ENCODE measurements at regions not wholly inside any gene's neighbourhood (a gene's known extent, or its start where the extent isn't known, plus 50 kb on each side); places are given as distances from the start of the nearest gene placed in this dataset.

GRCh38 chr4:81723927-81724587, 252.3 kb upstream of the RASGEF1B start:
- Histone ChIP-seq H3K36me3 (ENCODE audit: control insufficient read depth, insufficient read depth, low read length) (no peaks in the 10 kb centered on the region), H3K27me3 (ENCODE audit: control insufficient read depth, insufficient read depth, low read length) (no peaks in the 10 kb centered on the region), H3K4me3 (ENCODE audit: low read depth in 2 of 2, low read length in 2 of 2) (no peak overlapping the region), H3K27ac (ENCODE audit: low read length) (no peak overlapping the region), H3K9me3 (ENCODE audit: control insufficient read depth, insufficient read depth, low read depth, low read length) (no peaks in the 10 kb centered on the region), H3K4me1 (ENCODE audit: control insufficient read depth, insufficient read depth, low read length) (no peaks in the 10 kb centered on the region)
- intact Hi-C loops (cut with micrococcal nuclease; ENCODE audit: unreplicated experiment) (no loop called here), in situ Hi-C loops (cut with HindIII; ENCODE audit: low pct_unique_long_range_greater_than_20kb, low sequenced_read_pairs) (no loop called here)
- no peak for DNase-seq (ENCODE audit: low read depth, low spot score)
- ChIA-PET CTCF (no interaction called here), POLR2A (no interaction called here)
- BruUV-seq (replicated peaks) = no TSS peak
- ATAC-seq = no peak
- no peak for TF ChIP-seq POLR2AphosphoS5 (IDR thresholded peaks at IDR 0.05; ENCODE audit: low read depth, low read length)
- TF ChIP-seq, protein P1, sequence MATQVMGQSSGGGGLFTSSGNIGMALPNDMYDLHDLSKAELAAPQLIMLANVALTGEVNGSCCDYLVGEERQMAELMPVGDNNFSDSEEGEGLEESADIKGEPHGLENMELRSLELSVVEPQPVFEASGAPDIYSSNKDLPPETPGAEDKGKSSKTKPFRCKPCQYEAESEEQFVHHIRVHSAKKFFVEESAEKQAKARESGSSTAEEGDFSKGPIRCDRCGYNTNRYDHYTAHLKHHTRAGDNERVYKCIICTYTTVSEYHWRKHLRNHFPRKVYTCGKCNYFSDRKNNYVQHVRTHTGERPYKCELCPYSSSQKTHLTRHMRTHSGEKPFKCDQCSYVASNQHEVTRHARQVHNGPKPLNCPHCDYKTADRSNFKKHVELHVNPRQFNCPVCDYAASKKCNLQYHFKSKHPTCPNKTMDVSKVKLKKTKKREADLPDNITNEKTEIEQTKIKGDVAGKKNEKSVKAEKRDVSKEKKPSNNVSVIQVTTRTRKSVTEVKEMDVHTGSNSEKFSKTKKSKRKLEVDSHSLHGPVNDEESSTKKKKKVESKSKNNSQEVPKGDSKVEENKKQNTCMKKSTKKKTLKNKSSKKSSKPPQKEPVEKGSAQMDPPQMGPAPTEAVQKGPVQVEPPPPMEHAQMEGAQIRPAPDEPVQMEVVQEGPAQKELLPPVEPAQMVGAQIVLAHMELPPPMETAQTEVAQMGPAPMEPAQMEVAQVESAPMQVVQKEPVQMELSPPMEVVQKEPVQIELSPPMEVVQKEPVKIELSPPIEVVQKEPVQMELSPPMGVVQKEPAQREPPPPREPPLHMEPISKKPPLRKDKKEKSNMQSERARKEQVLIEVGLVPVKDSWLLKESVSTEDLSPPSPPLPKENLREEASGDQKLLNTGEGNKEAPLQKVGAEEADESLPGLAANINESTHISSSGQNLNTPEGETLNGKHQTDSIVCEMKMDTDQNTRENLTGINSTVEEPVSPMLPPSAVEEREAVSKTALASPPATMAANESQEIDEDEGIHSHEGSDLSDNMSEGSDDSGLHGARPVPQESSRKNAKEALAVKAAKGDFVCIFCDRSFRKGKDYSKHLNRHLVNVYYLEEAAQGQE (IDR thresholded peaks at IDR 0.05; ENCODE audit: insufficient read depth in 1 of 2, low read depth in 2 of 2, low read length in 1 of 2) = no peak
- TF ChIP-seq, protein P2, sequence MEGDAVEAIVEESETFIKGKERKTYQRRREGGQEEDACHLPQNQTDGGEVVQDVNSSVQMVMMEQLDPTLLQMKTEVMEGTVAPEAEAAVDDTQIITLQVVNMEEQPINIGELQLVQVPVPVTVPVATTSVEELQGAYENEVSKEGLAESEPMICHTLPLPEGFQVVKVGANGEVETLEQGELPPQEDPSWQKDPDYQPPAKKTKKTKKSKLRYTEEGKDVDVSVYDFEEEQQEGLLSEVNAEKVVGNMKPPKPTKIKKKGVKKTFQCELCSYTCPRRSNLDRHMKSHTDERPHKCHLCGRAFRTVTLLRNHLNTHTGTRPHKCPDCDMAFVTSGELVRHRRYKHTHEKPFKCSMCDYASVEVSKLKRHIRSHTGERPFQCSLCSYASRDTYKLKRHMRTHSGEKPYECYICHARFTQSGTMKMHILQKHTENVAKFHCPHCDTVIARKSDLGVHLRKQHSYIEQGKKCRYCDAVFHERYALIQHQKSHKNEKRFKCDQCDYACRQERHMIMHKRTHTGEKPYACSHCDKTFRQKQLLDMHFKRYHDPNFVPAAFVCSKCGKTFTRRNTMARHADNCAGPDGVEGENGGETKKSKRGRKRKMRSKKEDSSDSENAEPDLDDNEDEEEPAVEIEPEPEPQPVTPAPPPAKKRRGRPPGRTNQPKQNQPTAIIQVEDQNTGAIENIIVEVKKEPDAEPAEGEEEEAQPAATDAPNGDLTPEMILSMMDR (IDR thresholded peaks at IDR 0.05) = no peak
- no peak for TF ChIP-seq SIN3A (IDR thresholded peaks at IDR 0.05; ENCODE audit: borderline replicate concordance, insufficient read depth, low read depth, low read length)
- TF ChIP-seq TCF7L2 (IDR thresholded peaks at IDR 0.05; ENCODE audit: low read depth, low read length) = no peak

DNA sequence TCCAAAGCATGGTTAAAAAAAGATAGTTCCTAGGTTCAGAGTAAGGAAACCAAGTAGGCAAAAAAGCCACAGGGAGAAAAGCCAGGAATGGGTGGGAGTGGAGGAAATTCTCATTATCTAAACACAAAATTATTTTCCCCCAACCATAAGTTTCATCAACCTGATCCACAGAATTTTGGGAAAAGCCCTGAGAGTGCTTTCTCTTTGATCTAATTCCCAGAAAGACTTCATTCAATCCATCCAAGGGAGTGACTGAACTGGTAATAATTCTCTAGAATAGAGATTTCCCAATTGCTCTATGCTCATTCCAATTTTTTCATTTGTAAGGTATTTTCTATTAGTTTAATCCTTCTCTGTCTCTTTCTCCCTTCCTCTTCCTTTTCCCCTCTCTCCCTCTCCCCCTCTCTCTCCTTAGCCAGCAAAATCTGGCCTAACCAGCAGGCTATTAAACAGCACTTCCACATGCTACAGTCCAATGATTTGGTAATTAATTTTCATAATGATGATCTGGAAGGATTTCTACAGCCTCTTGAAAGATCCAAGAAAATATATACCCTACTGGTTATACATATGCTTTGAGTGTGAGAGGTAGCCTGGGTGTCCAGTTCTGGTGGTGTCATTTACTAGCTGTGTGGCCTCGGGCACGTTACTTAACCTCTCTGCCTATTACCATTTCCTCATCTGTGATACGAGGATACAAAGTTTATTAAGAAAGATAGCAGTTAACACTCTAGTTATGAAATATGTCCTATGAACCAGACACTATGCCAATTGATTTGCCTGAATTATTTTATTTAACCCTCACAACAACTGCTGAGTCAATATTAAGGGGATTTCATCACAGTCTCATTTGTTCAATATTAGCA, 251.5 kb upstream of the RASGEF1B start:
- ATAC-seq (no peak), DNase-seq (ENCODE audit: low read depth, low spot score) (no peak)
- CTCF ChIA-PET = no interaction called here
- Histone ChIP-seq H3K4me3 (ENCODE audit: low read depth in 2 of 2, low read length in 2 of 2) (no peak overlapping the region), H3K27ac (ENCODE audit: low read length) (no peak overlapping the region), H3K36me3 (ENCODE audit: control insufficient read depth, insufficient read depth, low read length) (no peaks in the 10 kb centered on the region), H3K9me3 (ENCODE audit: control insufficient read depth, insufficient read depth, low read depth, low read length) (no peaks in the 10 kb centered on the region), H3K4me1 (ENCODE audit: control insufficient read depth, insufficient read depth, low read length) (no peaks in the 10 kb centered on the region), H3K27me3 (ENCODE audit: control insufficient read depth, insufficient read depth, low read length) (no peaks in the 10 kb centered on the region)
- TF ChIP-seq SIN3A (IDR thresholded peaks at IDR 0.05; ENCODE audit: borderline replicate concordance, insufficient read depth, low read depth, low read length) = no peak
- TF ChIP-seq, protein P1 (IDR thresholded peaks at IDR 0.05; ENCODE audit: insufficient read depth in 1 of 2, low read depth in 2 of 2, low read length in 1 of 2) = no peak
- TF ChIP-seq, protein P2 (IDR thresholded peaks at IDR 0.05) = no peak
- TF ChIP-seq TCF7L2 (IDR thresholded peaks at IDR 0.05; ENCODE audit: low read depth, low read length) = no peak
- TF ChIP-seq POLR2AphosphoS5 (IDR thresholded peaks at IDR 0.05; ENCODE audit: low read depth, low read length) = no peak
- POLR2A ChIA-PET = no interaction called here
- intact Hi-C loops (cut with micrococcal nuclease; ENCODE audit: unreplicated experiment) (no loop called here), in situ Hi-C loops (cut with HindIII; ENCODE audit: low pct_unique_long_range_greater_than_20kb, low sequenced_read_pairs) (no loop called here)
- no TSS peak for BruUV-seq (replicated peaks)

Data from Panc1 (cell line).